Brain microvascular endothelial cell (primary cell): ENCODE measurements at regions not wholly inside any gene's neighbourhood (a gene's known extent, or its start where the extent isn't known, plus 50 kb on each side); places are given as distances from the start of the nearest gene placed in this dataset.

Experiments used
- DNase-seq: peaks from one replicate; pipeline ENCODE4 v3.0.0-alpha.2; 2020
- H3K27ac ChIP-seq: fragments of 250-450 bp; sonication (Bioruptor Pico); 2 replicates; pipeline ENCODE4 v1.5.1; 2020; ENCODE audit warnings: mild to moderate bottlenecking, moderate library complexity
- H3K27me3 ChIP-seq: fragments of 250-450 bp; sonication (Bioruptor Pico); replicated peaks from 2 replicates; pipeline ENCODE4 v1.5.1; 2020; ENCODE audit warnings: mild to moderate bottlenecking
- H3K36me3 ChIP-seq: fragments of 250-450 bp; sonication (Bioruptor Pico); replicated peaks from 2 replicates; pipeline ENCODE4 v1.5.1; 2020; ENCODE audit warnings: mild to moderate bottlenecking
- H3K4me3 ChIP-seq: 2 replicates; pipeline ENCODE4 v1.5.1; 2011; ENCODE audit warnings: low read depth, mild to moderate bottlenecking, control low read depth, low read length, moderate library complexity
- CTCF ChIP-seq: IDR thresholded peaks from 2 replicates; pipeline ENCODE4 v1.5.1; 2011; ENCODE audit warnings: low read depth, mild to moderate bottlenecking, moderate library complexity, low read length, control low read depth, inconsistent platforms; ENCODE audit errors: missing control alignments
- in situ Hi-C: cut with HindIII; loops from 2 replicates; pipeline ENCODE4 v1.10.0; 2017; ENCODE audit warnings: low sequenced_read_pairs, low pct_ligation_motif_present

GRCh38 chr13:106762708-106763107 lies 194.8 kb upstream of the ARGLU1 start:
- Histone ChIP-seq H3K4me3 (no peak overlapping the region), H3K27ac (no peak overlapping the region), H3K36me3 (no peaks in the 10 kb centered on the region), H3K27me3 (no peaks in the 10 kb centered on the region)
- no peak for DNase-seq
- in situ Hi-C loops = no loop called here
- TF ChIP-seq CTCF = no peak

- no peak for DNase-seq
- no peaks in the 10 kb centered on the region for H3K36me3 ChIP-seq
- H3K4me3 ChIP-seq = no peak overlapping the region
- no peaks in the 10 kb centered on the region for H3K27me3 ChIP-seq
- in situ Hi-C loops = no loop called here
- no peak overlapping the region for H3K27ac ChIP-seq
- no peak for TF ChIP-seq CTCF
Observed at GRCh38 chr13:106756446-106756845, 188.5 kb upstream of the ARGLU1 start.

- Histone ChIP-seq H3K36me3 (no peaks in the 10 kb centered on the region), H3K27me3 (no peaks in the 10 kb centered on the region), H3K27ac (no peak overlapping the region), H3K4me3 (no peak overlapping the region)
- no peak for TF ChIP-seq CTCF
- no peak for DNase-seq
- in situ Hi-C loops = no loop called here
Observed at GRCh38 chr13:106755542-106755941, 187.6 kb upstream of the ARGLU1 start.

GRCh38 chr13:106753251-106753650 lies 185.3 kb upstream of the ARGLU1 start:
- in situ Hi-C loops = no loop called here
- no peak for DNase-seq
- H3K27ac ChIP-seq = no peak overlapping the region
- no peak for TF ChIP-seq CTCF
- no peaks in the 10 kb centered on the region for H3K27me3 ChIP-seq
- H3K4me3 ChIP-seq = no peak overlapping the region
- no peaks in the 10 kb centered on the region for H3K36me3 ChIP-seq

- no peak for TF ChIP-seq CTCF
- Histone ChIP-seq H3K27ac (no peak overlapping the region), H3K36me3 (no peaks in the 10 kb centered on the region), H3K4me3 (no peak overlapping the region), H3K27me3 (no peaks in the 10 kb centered on the region)
- DNase-seq = no peak
- in situ Hi-C loops = no loop called here
Observed at GRCh38 chr13:106752584-106753170, 184.7 kb upstream of the ARGLU1 start.

GRCh38 chr13:106748785-106749184 lies 180.8 kb upstream of the ARGLU1 start:
- Histone ChIP-seq H3K4me3 (no peak overlapping the region), H3K27me3 (no peaks in the 10 kb centered on the region), H3K27ac (no peak overlapping the region), H3K36me3 (no peaks in the 10 kb centered on the region)
- in situ Hi-C loops = no loop called here
- DNase-seq = no peak
- TF ChIP-seq CTCF = no peak
